ENCODE measurements at regions not wholly inside any gene's neighbourhood (a gene's known extent, or its start where the extent isn't known, plus 50 kb on each side); places are given as distances from the start of the nearest gene placed in this dataset.

GRCh38 chr5:81805086-81805485, 54.2 kb upstream of the SSBP2 start:
- no peaks in the 10 kb centered on the region for H3K9me3 ChIP-seq (ENCODE audit: control insufficient read depth, low read length)
- intact Hi-C loops (cut with DNase I), result no loop called here

GRCh38 chr5:81803812-81804211, 52.9 kb upstream of the SSBP2 start:
- ATAC-seq (no peak), DNase-seq (no peak)
- 85% methylated on average over 3 of the region's 3 CpGs for WGBS
- Histone ChIP-seq H3K4me3 (ENCODE audit: low read length) (no peak overlapping the region), H3K9me3 (ENCODE audit: control insufficient read depth, low read length) (no peaks in the 10 kb centered on the region), H3K27ac (ENCODE audit: low read length) (no peak overlapping the region), H3K4me1 (ENCODE audit: control insufficient read depth, insufficient read depth, low read length) (no peaks in the 10 kb centered on the region), H3K27me3 (ENCODE audit: control insufficient read depth, insufficient read depth) (no peaks in the 10 kb centered on the region)
- intact Hi-C loops (cut with DNase I), result no loop called here

More at GRCh38 chr5:81805086-81805485, 54.2 kb upstream of the SSBP2 start:
- ATAC-seq (no peak), DNase-seq (no peak)
- no peaks in the 10 kb centered on the region for H3K4me1 ChIP-seq (ENCODE audit: control insufficient read depth, insufficient read depth, low read length)
- H3K27ac ChIP-seq (ENCODE audit: low read length), result no peak overlapping the region
- no peak overlapping the region for H3K4me3 ChIP-seq (ENCODE audit: low read length)
- H3K27me3 ChIP-seq (ENCODE audit: control insufficient read depth, insufficient read depth), result no peaks in the 10 kb centered on the region

GRCh38 chr5:81802625-81803024, 51.7 kb upstream of the SSBP2 start:
- ATAC-seq, result no peak

GRCh38 chr5:81802020-81802419, 51.1 kb upstream of the SSBP2 start:
- no peaks in the 10 kb centered on the region for H3K27me3 ChIP-seq (ENCODE audit: control insufficient read depth, insufficient read depth)
- no peaks in the 10 kb centered on the region for H3K9me3 ChIP-seq (ENCODE audit: control insufficient read depth, low read length)
- WGBS, result 92% methylated on average over 2 of the region's 2 CpGs
- no peak for DNase-seq
- H3K4me3 ChIP-seq (ENCODE audit: low read length), result no peak overlapping the region
- no peaks in the 10 kb centered on the region for H3K4me1 ChIP-seq (ENCODE audit: control insufficient read depth, insufficient read depth, low read length)
- intact Hi-C loops (cut with DNase I), result no loop called here
- ATAC-seq, result no peak
- H3K27ac ChIP-seq (ENCODE audit: low read length), result no peak overlapping the region

More at GRCh38 chr5:81802625-81803024, 51.7 kb upstream of the SSBP2 start:
- Histone ChIP-seq H3K4me3 (ENCODE audit: low read length) (no peak overlapping the region), H3K4me1 (ENCODE audit: control insufficient read depth, insufficient read depth, low read length) (no peaks in the 10 kb centered on the region), H3K9me3 (ENCODE audit: control insufficient read depth, low read length) (no peaks in the 10 kb centered on the region), H3K27me3 (ENCODE audit: control insufficient read depth, insufficient read depth) (no peaks in the 10 kb centered on the region), H3K27ac (ENCODE audit: low read length) (no peak overlapping the region)
- intact Hi-C loops (cut with DNase I), result no loop called here
- WGBS, result 98% methylated on average over 2 of the region's 2 CpGs
- no peak for DNase-seq

- H3K27me3 ChIP-seq (ENCODE audit: control insufficient read depth, insufficient read depth), result no peaks in the 10 kb centered on the region
- intact Hi-C loops (cut with DNase I), result no loop called here
- ATAC-seq, result no peak
- DNase-seq, result no peak
- no peak overlapping the region for H3K4me3 ChIP-seq (ENCODE audit: low read length)
- WGBS, result 34% methylated on average over 1 of the region's 1 CpG
- no peaks in the 10 kb centered on the region for H3K4me1 ChIP-seq (ENCODE audit: control insufficient read depth, insufficient read depth, low read length)
- no peak overlapping the region for H3K27ac ChIP-seq (ENCODE audit: low read length)
- no peaks in the 10 kb centered on the region for H3K9me3 ChIP-seq (ENCODE audit: control insufficient read depth, low read length)
Observed at GRCh38 chr5:81800797-81801196, 49.9 kb upstream of the SSBP2 start.
